Stimulated activated effector memory CD8-positive, alpha-beta T cell treated with anti-CD3 and anti-CD28 coated beads, Interleukin-12 subunit alpha, Interleukin-12 subunit beta, amount 100 ng/mL, for 72 hours (primary cell): ENCODE measurements at regions not wholly inside any gene's neighbourhood (a gene's known extent, or its start where the extent isn't known, plus 50 kb on each side); places are given as distances from the start of the nearest gene placed in this dataset.
A peak's percentile ranks its signal among the peaks of the same experiment; 100 is the strongest.

Experiments
- ATAC-seq: fragments of 150-1000 bp; cut with Tn5 transposase; 2 replicates; pipeline ENCODE4 v1.10.0; 2021
- DNase-seq, 2 donors: peaks; one replicate each; pipeline ENCODE4 v3.0.0; 2021 to 2022; ENCODE audit warnings: low spot score in 2 of 2
- H3K27ac Mint-ChIP-seq: one replicate; pipeline ENCODE4 v1.8.0; 2022; ENCODE audit warnings: mild to moderate bottlenecking, mixed read lengths
- H3K36me3 Mint-ChIP-seq: one replicate; pipeline ENCODE4 v1.8.0; 2022; ENCODE audit warnings: mild to moderate bottlenecking, mixed read lengths
- H3K4me1 Mint-ChIP-seq: one replicate; pipeline ENCODE4 v1.8.0; 2022; ENCODE audit warnings: mixed read lengths
- H3K4me3 Mint-ChIP-seq: one replicate; pipeline ENCODE4 v1.8.0; 2022; ENCODE audit warnings: mild to moderate bottlenecking, mixed read lengths
- H3K9me3 Mint-ChIP-seq: one replicate; pipeline ENCODE4 v1.8.0; 2022; ENCODE audit warnings: mixed read lengths

DNA sequence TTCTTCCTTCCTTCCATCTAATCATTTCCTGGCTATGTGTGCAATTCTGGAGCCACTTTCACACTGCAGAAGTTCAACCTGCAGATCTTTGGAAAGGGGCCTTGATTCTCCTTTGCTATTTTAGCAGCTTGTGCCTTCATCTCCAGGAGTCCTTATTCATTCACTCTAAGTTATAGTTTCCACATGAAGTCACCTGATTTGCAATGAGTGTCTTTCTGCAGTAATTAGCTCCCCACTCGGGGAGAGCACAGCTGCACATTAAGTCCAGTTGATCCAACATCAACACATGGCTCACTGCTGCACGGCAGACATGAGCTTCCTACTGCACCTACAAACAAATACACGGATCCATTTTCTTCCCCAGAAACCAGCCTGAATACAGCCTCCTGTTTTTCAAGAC is 323.1 kb upstream of the TNP1 start:
- ATAC-seq: no peak
- H3K27ac Mint-ChIP-seq: no peak overlapping the region
- no peaks in the 10 kb centered on the region for H3K9me3 Mint-ChIP-seq
- no peaks in the 10 kb centered on the region for H3K4me1 Mint-ChIP-seq
- H3K4me3 Mint-ChIP-seq: no peak overlapping the region
- no peaks in the 10 kb centered on the region for H3K36me3 Mint-ChIP-seq
- DNase-seq: no peak

DNA sequence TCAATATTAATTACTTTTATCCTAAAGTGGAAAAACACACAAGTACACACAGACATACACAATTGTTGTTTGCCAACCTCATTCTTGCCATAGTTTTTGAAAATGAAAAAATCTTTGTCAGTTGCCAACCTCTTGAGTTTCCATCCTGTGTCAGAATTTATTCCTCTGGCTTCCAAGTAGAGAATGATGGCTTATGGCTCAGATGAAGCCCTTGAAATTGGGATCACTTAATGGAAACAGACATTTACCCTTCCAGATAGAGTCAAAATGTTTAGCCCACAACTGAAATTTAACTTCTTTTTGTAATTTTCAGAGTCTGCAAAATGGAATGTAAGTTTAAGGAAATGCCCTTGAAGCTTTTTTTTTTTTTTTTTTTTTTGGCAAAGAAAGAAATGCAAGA is 321.6 kb upstream of the TNP1 start:
- no peaks in the 10 kb centered on the region for H3K9me3 Mint-ChIP-seq
- no peaks in the 10 kb centered on the region for H3K36me3 Mint-ChIP-seq
- DNase-seq (no peak), ATAC-seq (no peak)
- H3K27ac Mint-ChIP-seq: no peak overlapping the region
- no peak overlapping the region for H3K4me3 Mint-ChIP-seq
- no peaks in the 10 kb centered on the region for H3K4me1 Mint-ChIP-seq

DNA sequence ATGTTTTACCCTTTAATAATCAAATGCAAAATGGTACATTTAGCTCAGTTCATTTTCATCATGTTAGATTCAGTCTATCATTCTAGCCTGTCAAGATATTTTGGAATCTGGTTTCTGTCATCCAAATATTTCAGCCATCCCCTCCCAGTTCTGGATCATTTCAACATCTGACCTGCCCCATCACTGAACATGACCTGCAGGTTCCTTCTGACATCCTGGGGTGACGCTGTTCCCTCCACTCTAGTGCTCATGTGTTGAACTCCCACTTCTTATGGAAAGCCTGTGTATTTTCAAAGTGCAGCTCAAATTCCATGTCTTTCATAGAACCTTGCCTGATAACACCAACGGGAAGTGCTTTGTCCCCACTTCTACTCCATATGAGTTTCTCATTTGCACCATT is 320.0 kb upstream of the TNP1 start:
- H3K36me3 Mint-ChIP-seq: no peaks in the 10 kb centered on the region
- H3K9me3 Mint-ChIP-seq: no peaks in the 10 kb centered on the region
- no peak overlapping the region for H3K4me3 Mint-ChIP-seq
- ATAC-seq (no peak), DNase-seq (no peak)
- no peak overlapping the region for H3K27ac Mint-ChIP-seq
- H3K4me1 Mint-ChIP-seq: no peaks in the 10 kb centered on the region

DNA sequence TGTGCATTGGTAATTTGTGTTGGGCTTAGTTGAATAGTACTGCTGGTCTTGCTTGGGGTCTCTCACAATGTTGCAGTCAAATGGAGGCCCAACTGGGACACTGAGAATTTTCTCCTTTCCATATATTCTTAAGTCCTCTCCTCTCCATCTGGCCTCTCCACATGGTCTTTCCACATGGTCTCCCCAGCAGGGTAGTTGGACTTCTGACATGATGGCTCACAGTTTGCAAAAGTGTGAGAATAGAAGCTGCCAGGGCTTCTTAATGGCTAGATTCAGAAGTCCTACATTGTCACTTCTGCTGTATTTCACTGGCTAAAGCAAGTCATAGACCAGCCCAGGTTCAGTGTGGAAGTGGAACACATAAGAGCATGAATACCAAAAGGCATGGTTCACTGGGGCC is 318.5 kb upstream of the TNP1 start:
- DNase-seq (no peak), ATAC-seq (no peak)
- H3K36me3 Mint-ChIP-seq: no peaks in the 10 kb centered on the region
- no peaks in the 10 kb centered on the region for H3K4me1 Mint-ChIP-seq
- H3K9me3 Mint-ChIP-seq: no peaks in the 10 kb centered on the region
- H3K27ac Mint-ChIP-seq: no peak overlapping the region
- H3K4me3 Mint-ChIP-seq: no peak overlapping the region

DNA sequence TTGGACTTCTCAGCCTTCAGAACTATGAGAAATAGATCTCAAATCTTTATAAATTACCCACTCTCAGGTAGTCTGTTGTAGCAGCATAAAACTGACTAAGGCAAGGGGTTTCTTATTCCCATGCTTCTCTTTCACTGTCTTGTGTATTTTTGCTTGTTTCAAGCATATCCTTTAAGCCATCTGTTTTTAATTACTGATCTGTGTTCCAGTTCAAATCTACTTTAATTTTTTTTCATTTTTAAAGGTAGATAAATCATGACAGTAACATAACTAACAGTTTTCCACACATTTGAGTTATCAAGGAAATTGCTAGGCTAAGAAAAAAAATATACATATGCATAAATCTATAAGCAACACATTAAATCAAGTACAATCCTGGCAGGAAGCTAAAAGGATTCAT is 317.9 kb upstream of the TNP1 start:
- no peak for DNase-seq
- no peaks in the 10 kb centered on the region for H3K9me3 Mint-ChIP-seq
- no peak overlapping the region for H3K4me3 Mint-ChIP-seq
- H3K4me1 Mint-ChIP-seq: no peaks in the 10 kb centered on the region
- no peak overlapping the region for H3K27ac Mint-ChIP-seq
- ATAC-seq: no peak
- H3K36me3 Mint-ChIP-seq: no peaks in the 10 kb centered on the region

DNA sequence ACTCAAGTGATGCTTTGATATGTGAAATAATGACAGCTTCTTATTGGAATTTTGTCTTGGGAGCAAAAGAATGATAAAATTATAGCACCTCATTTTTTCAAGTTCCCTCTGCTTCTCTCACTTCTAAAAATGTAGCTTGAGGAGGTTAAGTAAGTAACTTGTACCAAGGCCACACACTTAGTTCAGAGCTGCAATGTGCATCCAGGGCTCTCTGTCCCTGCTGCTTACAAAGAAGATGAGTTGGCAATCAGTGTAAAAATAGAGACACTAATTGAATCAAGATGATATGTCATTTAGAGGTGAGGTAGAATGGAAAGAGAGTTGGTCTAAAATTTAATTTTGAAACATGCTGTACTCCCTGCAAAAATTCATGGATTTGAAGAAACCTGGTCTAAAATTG is 312.0 kb upstream of the TNP1 start:
- Mint-ChIP-seq H3K4me1 (no peaks in the 10 kb centered on the region), H3K4me3 (no peak overlapping the region), H3K27ac (no peak overlapping the region), H3K9me3 (peaks cover 5% of the 10 kb centered on the region), H3K36me3 (no peaks in the 10 kb centered on the region)
- DNase-seq (no peak), ATAC-seq (no peak)

DNA sequence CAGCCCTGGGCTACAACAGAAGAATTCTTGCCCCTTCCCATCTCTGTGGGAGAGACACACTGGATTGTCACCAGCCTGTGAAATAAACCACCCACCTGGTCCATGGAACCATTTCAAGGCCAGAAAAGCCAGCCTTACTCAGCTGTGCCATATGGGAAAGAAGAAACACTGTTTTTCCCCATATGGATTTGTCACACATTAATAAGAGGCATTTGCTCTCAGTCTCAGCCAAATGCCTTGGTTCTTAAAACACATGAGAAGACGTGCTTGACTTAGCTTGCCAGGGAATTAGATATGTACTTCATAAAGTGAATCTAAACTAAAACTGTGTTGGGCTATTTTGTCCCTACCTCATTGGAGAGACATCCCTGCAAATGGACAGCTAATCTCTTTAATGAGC is 308.6 kb upstream of the TNP1 start:
- H3K27ac Mint-ChIP-seq: no peak overlapping the region
- DNase-seq: no peak
- H3K4me1 Mint-ChIP-seq: no peaks in the 10 kb centered on the region
- peaks cover 11% of the 10 kb centered on the region for H3K9me3 Mint-ChIP-seq
- H3K36me3 Mint-ChIP-seq: no peaks in the 10 kb centered on the region
- no peak overlapping the region for H3K4me3 Mint-ChIP-seq
- no peak for ATAC-seq

DNA sequence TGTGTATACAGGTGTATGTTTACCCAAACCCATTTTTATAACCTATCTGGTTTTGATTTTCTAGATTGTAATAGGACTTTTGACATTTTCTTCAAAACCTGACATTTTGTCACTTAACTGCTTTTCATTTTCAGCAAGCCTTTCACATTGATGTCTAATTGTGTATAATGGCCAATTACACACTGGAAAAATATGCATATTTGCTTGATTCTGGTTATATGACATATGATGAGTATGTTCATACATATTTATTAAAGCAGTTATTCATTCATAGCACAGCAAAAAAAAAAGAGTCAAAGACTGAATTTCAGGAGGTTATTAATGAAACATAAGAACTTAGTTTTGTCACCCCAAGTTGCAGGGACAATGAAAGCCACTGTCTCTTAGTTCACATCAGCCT is 307.7 kb upstream of the TNP1 start:
- H3K4me3 Mint-ChIP-seq: no peak overlapping the region
- no peaks in the 10 kb centered on the region for H3K4me1 Mint-ChIP-seq
- ATAC-seq (no peak), DNase-seq (no peak)
- H3K36me3 Mint-ChIP-seq: no peaks in the 10 kb centered on the region
- no peak overlapping the region for H3K27ac Mint-ChIP-seq
- peaks cover 11% of the 10 kb centered on the region for H3K9me3 Mint-ChIP-seq

DNA sequence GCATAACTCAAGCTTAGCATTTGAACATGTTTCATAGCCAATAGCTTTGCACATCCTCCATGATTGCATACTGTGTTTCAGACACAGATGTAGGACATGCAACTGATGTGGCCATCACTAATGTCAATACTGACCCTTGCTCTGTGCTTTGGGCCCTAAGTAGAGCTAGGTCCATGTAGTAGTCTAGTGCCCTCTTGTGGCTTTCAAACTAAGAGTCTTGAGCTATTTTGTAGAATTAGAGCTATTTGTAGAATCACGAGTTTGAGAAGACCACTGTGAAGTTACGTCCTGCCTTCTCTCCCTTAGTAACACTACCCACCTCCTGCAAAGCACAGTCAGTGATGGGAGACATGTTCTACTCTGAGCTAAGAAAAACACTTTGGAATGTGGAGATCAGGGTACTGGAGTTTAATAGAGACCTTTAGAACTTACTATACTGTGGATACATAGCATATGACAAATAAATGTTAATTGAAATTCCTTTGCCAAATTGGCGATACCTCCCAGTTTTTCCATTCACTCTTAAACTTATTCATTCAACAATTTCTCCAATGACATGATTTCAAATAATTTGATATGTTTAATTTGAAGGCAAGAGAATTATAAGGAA is 306.5 kb upstream of the TNP1 start:
- Mint-ChIP-seq H3K36me3 (no peaks in the 10 kb centered on the region), H3K27ac (no peak overlapping the region), H3K4me3 (no peak overlapping the region), H3K9me3 (peaks cover 11% of the 10 kb centered on the region), H3K4me1 (no peaks in the 10 kb centered on the region)
- ATAC-seq: no peak
- DNase-seq: no peak

DNA sequence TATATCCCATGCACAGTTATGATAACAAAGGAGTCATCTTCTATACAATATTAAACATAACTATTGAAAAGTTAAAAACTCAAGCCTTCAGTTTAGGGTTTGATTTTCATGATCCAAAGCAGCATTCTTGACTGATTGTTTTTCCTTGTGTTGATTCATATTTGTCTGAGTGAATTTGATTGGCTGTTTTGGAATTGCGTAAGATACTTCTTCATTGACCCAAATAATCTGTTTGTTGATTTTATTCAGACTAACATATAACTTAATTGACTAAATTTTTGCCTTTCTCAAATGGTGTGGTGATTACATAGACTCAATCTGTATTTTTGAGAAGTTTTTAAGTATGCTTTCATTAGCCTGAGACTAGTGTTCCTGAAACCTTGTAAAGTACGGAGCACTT is 305.7 kb upstream of the TNP1 start:
- ATAC-seq (no peak), DNase-seq (no peak)
- Mint-ChIP-seq H3K36me3 (no peaks in the 10 kb centered on the region), H3K27ac (no peak overlapping the region), H3K4me3 (no peak overlapping the region), H3K4me1 (no peaks in the 10 kb centered on the region), H3K9me3 (peaks cover 6% of the 10 kb centered on the region)

DNA sequence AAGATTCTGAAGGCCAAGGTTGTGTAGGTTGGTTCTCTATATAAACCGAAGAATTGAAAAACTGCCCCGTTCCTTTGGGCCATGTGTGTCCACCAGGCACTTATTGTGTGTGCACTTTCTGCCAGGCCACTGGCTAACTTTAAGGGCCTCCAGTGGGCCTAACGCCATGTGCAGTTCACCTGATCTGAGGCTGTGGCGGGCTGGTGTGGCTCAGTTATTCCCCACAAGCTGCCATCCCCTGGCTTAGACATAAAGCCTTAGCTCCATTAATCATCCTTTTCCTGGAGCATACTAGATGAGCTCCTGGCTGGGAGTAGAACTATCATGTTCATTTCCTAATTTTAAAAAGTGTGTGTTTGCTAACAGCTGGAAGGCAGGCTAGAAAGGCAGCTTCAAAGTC is 304.1 kb upstream of the TNP1 start:
- Mint-ChIP-seq H3K4me1 (no peaks in the 10 kb centered on the region), H3K4me3 (no peak overlapping the region), H3K27ac (no peak overlapping the region), H3K36me3 (no peaks in the 10 kb centered on the region), H3K9me3 (peaks cover 6% of the 10 kb centered on the region)
- DNase-seq: no peak
- no peak for ATAC-seq

DNA sequence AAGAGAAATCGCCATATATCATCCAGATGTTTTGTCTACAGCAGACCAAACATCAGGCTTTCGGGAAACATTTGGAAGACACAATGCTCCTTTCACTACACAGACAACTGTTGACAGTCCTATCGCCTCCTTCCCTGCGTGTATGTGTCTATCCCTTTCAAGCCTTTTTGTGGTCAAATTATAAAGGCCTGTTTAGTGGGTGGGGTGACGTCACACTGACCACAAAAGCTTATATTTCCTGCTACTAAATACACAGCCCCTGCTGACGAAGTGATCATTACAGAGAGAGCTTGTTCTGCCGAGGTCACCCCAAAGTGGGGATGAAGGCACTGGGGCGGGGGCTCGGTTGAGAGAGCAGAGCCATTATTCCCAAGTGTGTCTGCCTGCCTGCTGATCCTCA is 302.7 kb upstream of the TNP1 start:
- DNase-seq (no peak), ATAC-seq (peak; percentile 24)
- Mint-ChIP-seq H3K4me1 (no peaks in the 10 kb centered on the region), H3K9me3 (peaks cover 9% of the 10 kb centered on the region), H3K36me3 (no peaks in the 10 kb centered on the region), H3K27ac (no peak overlapping the region), H3K4me3 (no peak overlapping the region)

DNA sequence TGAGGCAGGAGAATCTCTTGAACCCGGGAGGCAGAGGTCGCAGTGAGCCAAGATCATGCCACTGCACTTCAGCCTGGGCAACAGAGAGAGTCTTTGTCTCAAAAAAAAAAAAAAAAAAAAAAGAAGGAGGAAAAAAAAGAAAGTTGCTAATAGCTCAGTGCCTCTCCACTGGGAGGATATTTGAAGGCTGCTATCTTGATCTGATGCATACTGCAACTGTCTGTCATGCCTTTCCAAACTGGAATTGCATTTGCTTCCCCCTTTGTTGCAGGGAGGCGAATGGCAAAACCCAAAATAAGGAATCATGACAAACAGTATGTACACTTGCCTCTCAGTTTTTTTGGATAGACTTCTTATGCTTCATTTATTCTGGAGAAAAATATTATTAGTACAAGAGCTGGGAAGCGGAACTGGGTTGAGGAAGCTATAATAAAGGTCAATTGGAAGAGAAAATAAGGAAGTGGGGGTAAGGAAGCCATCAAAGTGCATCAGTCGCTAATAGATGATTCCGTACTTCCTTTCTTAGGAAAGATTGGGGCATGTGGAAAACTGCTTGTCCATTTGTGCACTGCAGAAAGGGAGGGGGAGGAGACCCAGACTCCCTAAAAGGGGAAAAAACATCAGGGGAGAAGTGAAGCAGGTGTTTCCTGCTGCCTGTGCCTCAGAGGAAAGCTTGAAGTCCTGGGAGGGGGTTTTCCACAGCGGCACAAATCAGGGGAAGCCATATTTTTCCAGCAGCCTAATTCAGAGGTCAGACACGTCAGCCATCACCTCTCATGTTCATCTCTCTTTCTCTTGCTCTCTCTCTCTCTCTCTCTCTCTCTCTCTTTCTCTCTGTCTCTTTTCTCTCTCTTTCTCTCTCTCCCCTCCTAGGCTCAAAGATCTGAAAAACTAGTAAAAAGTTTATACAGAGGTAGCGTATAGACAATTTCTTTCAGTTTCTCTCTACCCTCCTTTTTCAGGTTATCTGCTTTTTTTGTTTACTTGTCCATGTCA is 301.4 kb upstream of the TNP1 start:
- H3K36me3 Mint-ChIP-seq: no peaks in the 10 kb centered on the region
- DNase-seq (no peak), ATAC-seq (no peak)
- no peaks in the 10 kb centered on the region for H3K4me1 Mint-ChIP-seq
- H3K9me3 Mint-ChIP-seq: peaks cover 9% of the 10 kb centered on the region
- H3K4me3 Mint-ChIP-seq: no peak overlapping the region
- no peak overlapping the region for H3K27ac Mint-ChIP-seq

DNA sequence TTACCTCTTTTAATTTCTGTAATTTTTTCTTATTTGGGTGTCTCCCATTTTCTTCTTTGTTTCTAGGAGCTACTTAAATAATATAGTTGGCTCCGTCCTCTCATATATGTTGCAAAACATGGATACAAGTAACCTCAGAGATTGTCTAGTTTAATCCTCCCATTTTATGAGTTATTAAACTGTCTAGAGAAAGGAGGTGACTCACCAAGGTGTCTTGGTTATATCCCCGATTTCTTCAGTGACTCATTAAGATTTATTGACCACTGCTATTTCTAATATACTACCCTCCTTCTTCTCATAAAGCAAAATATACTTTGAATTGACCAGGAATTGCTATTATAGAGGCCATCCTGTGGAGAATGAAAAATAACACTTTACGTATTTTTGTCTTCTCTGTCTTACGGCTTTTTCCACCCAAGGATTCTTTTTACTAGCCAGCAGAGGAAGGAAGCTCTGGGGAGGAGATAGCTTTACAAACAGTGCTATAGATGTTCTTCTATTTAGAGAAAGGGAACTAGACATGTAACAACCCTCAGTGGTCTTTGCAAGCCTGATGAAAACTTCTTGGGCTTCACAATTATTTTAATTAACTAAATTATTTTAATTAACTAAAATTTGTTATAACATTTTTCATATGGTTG is 300.4 kb upstream of the TNP1 start:
- H3K36me3 Mint-ChIP-seq: no peaks in the 10 kb centered on the region
- no peak overlapping the region for H3K4me3 Mint-ChIP-seq
- peaks cover 9% of the 10 kb centered on the region for H3K9me3 Mint-ChIP-seq
- ATAC-seq (no peak), DNase-seq (no peak)
- no peak overlapping the region for H3K27ac Mint-ChIP-seq
- H3K4me1 Mint-ChIP-seq: no peaks in the 10 kb centered on the region

DNA sequence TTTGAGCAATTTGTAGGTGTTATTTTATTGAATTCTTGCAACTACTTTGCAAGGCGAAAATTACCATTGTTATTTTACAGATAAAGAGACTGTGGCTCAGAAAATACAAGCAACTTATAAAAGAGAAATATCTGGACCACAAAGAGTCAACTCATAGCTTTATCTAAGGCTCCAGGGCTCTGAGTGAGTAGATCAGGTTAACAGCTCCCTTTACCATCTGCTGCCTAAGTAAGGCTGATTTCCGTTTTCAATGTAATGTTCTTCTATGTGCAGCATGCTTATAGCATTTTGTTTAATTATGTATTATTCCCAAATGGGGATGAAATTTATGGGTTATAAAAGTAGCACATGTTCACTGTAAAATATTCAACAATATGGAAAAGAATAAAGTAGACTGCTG is 299.1 kb upstream of the TNP1 start:
- Mint-ChIP-seq H3K27ac (no peak overlapping the region), H3K4me1 (no peaks in the 10 kb centered on the region), H3K9me3 (peaks cover 3% of the 10 kb centered on the region), H3K36me3 (no peaks in the 10 kb centered on the region), H3K4me3 (no peak overlapping the region)
- no peak for DNase-seq
- ATAC-seq: no peak

DNA sequence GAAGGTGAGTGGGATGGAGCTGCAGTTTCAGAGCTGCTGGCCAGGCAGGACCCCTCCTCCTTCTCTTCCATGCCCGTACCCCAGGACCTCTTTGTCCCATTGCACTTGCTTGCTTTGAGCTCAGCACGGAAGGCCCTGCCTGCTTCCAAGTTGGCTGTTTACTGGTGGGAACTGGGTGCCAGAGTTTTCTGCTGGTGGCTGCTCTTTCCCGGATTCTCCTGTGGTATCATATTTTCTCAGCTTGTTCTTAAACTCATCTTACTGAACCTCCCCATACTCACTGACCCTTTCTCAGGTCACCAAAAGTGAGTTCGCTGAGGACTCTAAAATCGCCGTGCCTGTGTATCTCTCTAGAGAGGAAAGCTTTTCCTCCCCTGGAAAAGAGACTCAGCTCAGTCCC is 297.7 kb upstream of the TNP1 start:
- ATAC-seq (no peak), DNase-seq (no peak)
- no peak overlapping the region for H3K4me3 Mint-ChIP-seq
- H3K4me1 Mint-ChIP-seq: no peaks in the 10 kb centered on the region
- peaks cover 3% of the 10 kb centered on the region for H3K9me3 Mint-ChIP-seq
- no peaks in the 10 kb centered on the region for H3K36me3 Mint-ChIP-seq
- H3K27ac Mint-ChIP-seq: no peak overlapping the region
